ENCODE measurements at regions not wholly inside any gene's neighbourhood (a gene's known extent, or its start where the extent isn't known, plus 50 kb on each side); places are given as distances from the start of the nearest gene placed in this dataset.

GRCh38 chr14:87049950-87050349 is 943.0 kb downstream of the GALC start:
- TF ChIP-seq CTCF (IDR thresholded peaks at IDR 0.05) (peak in 1 of 3 donors; percentile 17), POLR2A (IDR thresholded peaks at IDR 0.05) (no peak), POLR2AphosphoS5 (IDR thresholded peaks at IDR 0.05) (no peak)

All from breast epithelium (tissue), 3 donors.